Erythroblast (primary cell): ENCODE measurements at regions not wholly inside any gene's neighbourhood (a gene's known extent, or its start where the extent isn't known, plus 50 kb on each side); places are given as distances from the start of the nearest gene placed in this dataset.

Source experiments
- DNase-seq, 2 experiments: peaks; one replicate each; lab custom pipeline; 2025; lab: John Stamatoyannopoulos, UW
- GATA1 ChIP-seq: IDR thresholded peaks from 2 replicates; pipeline ENCODE4 v1.6.1; 2011; ENCODE audit warnings: low read depth, mild to moderate bottlenecking, control low read depth, low read length, moderate library complexity
- POLR2A ChIP-seq: IDR thresholded peaks from 2 replicates; pipeline ENCODE4 v1.6.1; 2011; ENCODE audit warnings: mild to moderate bottlenecking, low read length

DNA sequence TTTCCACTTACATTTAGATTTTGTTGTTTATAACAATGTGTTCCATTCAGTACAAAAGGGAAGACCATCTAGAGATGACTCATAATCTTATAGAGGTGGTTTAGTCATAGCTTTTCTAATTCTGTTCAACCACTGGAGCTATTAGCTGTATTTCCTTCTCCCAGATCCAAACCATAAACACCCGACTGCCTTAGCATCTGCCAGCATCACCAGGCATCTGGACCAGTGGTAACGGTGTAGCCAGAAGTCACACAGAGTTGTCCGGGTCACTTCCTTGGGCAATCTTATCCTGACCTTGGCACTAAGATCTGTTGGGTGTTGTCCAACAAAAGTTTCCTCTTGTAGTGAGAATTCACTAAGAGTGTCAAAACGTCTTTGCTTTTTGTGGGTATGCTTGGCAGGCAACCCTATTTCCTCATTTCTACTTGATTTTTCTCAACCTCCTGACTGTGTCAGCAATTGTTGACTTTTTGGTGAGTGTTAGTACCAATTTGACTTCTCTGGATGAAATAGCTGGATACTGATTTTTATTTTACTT is 372.1 kb upstream of the B3GALT2 start:
- TF ChIP-seq POLR2A, result no peak
- TF ChIP-seq GATA1, result no peak

DNA sequence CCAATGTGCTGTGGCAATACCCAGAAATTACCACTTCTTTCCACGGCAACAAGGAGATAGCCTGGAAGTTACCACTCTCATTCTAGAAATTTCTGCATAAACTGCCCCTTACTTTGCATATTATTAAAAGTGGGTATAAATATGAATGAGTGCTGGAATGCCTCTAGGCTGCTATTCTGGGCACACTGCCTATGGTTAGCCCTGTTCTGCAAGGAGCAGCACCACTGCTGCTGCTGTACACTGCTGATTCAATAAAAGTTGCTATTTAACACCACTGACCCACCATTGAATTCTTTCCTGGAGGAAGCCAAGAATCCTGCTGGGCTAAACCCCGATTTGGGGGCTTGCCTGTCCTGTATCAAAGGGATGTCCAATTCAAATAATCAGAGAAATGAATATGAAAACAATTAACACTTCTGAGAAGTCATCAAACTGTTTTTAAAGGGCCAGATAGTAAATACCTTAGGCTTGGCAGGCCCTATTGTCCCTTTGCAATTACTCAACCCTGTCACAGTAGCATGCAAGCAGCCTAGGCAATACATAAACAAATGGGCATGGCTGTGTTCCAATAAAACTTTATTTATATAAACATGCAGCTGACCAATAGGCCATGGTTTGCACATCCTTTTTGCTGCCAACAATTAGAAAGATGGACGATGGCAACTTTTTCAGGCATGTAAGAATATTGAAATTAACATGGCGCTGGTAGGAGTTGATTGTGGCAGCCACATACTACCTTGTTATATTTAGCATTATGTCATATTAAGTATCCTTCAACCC is 369.4 kb upstream of the B3GALT2 start:
- no peak for DNase-seq
- TF ChIP-seq POLR2A (no peak), GATA1 (no peak)

More for the DNA sequence above, 372.1 kb upstream of the B3GALT2 start:
- DNase-seq, result no peak

GRCh38 chr1:193553564-193553963 is 367.2 kb upstream of the B3GALT2 start:
- DNase-seq, result no peak
- TF ChIP-seq POLR2A (no peak), GATA1 (no peak)

DNA sequence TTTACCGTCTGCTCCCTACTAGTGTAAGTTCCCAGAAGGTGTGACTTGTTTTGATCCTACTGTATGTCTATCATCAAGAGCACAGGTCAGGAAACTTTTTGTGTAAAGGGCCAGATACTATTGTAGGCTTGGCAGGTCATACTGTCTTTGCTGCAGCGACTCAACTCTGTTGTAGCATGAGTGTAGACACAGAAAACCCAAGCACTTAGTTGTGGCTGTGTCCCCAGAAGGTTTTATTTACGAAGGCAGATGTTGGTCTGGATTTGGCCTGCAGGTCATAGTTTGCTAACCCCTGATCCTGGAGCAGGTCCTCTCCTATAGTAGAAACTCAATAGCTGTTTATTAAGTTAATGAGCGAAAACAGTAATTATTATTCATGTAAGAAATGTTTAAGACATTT is 365.9 kb upstream of the B3GALT2 start:
- TF ChIP-seq POLR2A (no peak), GATA1 (no peak)

DNA sequence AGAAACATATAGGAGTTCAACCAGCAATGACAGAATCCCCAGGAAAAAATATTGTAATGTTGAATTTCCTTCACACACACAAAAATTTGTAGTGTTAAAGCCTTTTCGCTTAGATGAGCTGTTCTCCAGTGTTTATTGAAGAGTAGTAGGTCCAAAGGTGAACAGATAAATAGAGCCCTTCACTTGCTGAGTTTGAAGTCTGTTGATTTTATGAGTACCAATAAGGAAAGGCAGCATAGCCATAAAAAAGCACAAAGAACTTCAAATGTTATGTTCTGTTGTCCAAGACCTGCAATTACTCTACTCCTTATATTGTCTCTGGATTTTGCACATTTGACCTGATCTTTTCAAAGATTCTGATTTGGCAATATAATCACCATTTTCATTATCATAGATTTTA is 362.7 kb upstream of the B3GALT2 start:
- no peak for DNase-seq
- no peak for TF ChIP-seq POLR2A
- TF ChIP-seq GATA1, result no peak

More for the DNA sequence above, 365.9 kb upstream of the B3GALT2 start:
- no peak for DNase-seq

DNA sequence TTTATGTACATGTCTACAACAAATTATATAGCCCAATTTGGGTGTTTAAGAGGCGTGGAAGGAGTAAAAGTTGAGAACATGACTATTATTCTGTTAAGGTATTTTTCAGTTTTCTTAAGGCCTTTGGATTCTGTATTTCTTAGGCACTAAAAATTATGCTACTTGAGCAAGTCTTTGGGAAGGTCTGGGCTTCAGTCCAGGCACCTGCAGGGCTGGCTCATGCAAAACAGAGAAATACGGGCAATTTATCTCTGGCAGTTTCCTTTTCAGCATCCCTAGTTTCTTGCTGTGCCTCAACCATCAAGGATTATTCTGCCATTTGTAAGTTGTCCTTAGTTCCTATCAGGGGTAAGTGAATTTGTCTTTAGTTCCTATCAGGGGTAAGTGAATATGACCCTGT is 358.8 kb upstream of the B3GALT2 start:
- DNase-seq, result no peak
- TF ChIP-seq POLR2A (no peak), GATA1 (no peak)

DNA sequence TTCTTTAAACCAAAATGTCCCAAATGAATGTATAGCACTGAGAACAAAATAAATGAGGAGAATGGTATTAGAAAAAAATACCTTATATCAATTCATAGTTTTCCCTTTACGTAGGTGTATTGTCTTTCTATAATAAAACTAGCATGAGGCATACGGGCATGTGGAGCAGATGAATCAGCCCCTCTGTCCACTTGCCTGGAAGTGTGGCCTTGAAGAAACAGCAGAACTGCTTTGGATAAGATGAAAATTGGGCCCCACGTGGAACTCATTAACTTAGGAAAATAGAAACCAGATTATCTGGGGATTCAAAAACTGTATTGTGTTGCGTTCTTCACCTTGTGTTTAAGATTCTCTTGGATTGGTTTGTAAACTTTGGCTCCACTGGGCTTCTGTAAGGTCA is 356.8 kb upstream of the B3GALT2 start:
- no peak for DNase-seq
- TF ChIP-seq POLR2A (no peak), GATA1 (no peak)

DNA sequence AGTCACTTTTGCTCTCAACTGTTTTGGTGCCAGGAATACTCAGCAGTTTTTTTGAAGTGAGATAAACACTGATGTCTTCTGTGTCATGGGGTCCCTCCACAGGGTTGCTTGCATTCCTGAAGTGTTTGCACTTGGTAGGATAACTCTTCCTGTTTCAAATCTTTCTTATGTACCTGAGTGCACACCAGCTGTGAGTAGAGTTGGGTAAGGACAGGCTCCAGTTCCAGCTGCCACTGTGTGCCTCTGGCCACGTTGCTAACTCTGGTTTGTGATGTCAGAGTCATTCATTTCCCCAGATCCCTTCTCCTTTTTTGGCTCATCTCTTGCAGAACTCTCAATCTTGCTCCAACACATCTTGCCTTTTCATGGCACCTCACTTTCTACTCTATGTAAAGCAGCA is 356.3 kb upstream of the B3GALT2 start:
- DNase-seq, result peak in 1 of 2 experiments; percentile 12
- TF ChIP-seq GATA1 (no peak), POLR2A (no peak)

DNA sequence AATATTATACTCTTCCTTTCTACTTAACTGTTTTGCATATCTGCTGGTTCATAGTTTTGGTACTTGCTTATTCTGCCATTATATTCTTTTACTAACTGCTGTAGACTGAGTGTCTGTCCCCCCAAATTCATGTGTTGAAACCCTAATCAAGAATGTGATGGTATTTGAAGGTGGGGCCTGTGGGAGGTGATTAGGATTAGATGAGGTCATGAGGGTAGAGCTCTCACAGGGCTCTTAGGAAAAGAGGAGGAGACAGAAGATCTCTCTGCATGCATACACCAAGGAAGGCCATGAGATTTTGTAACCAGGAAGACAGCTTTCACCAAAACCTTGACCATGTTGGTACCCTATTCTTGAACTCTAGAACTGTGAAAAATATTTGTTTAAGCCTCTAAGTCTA is 354.1 kb upstream of the B3GALT2 start:
- no peak for DNase-seq
- TF ChIP-seq POLR2A (no peak), GATA1 (no peak)

DNA sequence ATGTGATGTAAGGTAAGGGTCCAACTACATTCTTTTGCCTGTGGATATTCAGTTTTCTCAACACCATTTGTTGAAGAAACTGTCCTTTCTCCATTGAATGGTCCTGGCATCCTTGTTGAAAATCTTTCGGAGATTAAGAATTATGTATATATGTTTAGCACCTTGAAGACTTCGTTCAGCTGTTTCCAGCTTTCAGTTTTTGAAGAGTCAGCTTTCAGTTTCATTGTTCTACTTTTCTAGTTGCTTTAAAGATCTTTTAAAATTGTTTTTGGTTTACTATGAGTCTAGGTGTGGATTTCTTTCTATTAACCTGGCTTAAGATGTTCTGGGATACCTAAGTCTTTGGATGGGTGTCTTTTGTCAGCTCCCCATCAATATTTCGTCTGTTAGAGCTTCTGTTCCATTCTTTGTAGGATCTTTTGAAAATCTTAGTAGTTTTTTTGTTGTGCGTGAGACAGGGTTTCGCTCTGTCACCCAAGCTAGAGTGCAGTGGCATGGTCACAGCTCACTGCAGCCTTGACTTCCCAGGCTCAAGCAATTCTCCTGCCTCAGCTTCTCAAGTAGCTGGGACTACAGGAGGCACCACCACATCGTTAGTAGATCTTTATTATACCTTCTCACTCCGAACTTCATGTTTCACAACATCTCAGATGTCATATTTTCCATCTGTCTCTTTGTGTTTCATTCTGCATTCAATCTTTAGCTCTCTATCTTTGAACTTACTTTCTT is 353.5 kb upstream of the B3GALT2 start:
- no peak for DNase-seq
- TF ChIP-seq GATA1, result no peak
- TF ChIP-seq POLR2A, result no peak

DNA sequence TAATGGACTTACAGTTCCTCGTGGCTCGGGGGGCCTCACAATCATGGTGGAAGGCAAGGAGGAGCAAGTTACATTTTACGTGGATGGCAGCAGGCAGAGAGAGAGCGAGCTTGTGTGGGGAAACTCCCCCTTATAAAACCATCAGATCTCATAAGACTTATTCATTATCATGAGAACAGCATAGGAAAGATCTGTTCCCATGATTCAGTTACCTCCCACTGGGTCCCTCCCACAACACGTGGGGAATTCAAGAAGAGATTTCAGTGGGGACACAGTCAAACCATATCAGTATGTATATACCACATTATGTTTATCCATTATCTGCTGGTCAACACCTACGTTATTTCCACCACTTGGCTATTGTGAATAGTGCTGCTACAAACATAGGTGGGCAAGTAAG is 352.3 kb upstream of the B3GALT2 start:
- DNase-seq, result no peak
- TF ChIP-seq POLR2A (no peak), GATA1 (no peak)

DNA sequence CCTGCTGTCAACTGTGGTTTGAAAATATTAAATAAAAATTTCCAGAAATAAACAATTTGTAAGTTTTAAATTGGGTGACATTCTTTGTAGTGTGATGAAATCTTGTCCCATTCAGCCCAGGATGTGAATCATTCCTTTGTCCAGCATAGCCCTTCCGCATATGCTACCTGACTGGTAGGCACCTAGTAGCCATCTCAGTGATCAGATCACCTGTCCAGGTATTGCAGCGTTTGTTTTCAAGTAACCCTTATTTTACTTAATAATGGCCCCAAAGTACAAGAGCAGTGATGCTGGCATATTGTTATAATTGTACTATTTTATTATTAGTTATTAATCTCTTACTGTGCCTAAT is 351.6 kb upstream of the B3GALT2 start:
- DNase-seq, result no peak
- no peak for TF ChIP-seq GATA1
- no peak for TF ChIP-seq POLR2A

DNA sequence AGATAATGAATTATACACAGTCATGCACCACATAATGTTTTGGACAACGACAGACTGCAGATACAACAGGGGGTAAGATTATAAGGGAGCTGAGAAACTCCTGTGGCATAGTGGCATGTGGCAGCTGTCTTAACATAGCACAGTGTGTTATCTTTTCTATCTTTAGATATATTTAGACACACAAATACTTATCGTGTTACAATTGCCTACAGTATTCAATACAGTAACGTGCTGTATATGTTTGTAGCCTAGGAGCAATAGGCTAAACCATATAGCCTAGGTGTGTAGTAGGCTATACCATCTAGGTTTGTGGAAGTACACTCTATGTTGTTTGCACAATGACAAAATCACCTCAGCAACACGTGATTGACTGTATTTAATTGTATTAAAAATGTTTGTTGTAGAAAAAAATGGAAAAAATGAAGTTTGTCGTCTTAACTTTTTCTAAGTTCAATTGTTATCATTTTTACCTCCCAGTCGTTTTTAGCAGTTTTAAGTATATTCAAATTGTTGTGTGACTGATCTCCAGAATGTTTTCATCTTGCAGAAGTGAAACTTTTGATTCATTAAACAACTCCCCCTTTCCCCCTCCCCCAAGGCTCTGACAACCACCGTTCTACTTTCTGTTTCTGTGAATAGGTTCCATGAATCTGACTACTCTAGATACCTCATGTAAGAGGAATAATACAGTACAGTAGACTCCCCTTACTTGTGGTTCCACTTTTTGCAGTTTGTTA is 351.0 kb upstream of the B3GALT2 start:
- TF ChIP-seq POLR2A, result no peak
- TF ChIP-seq GATA1, result no peak
- DNase-seq, result no peak
